H1 (cell line): ENCODE measurements at regions not wholly inside any gene's neighbourhood (a gene's known extent, or its start where the extent isn't known, plus 50 kb on each side); places are given as distances from the start of the nearest gene placed in this dataset.

Experiments used
- CHD1 ChIP-seq: IDR thresholded peaks from 2 replicates; pipeline ENCODE4 v1.6.1; 2012; ENCODE audit warnings: low read depth, low read length, improper control_type of control experiment
- EGR1 ChIP-seq: IDR thresholded peaks from 2 replicates; pipeline ENCODE4 v1.6.1; 2011; ENCODE audit warnings: low read depth, low read length, borderline replicate concordance
- FOSL1 ChIP-seq: IDR thresholded peaks from 2 replicates; pipeline ENCODE4 v1.6.1; 2011; ENCODE audit warnings: mild to moderate bottlenecking, low read depth, low read length, moderate library complexity; ENCODE audit not compliant: insufficient read depth
- HDAC6 ChIP-seq: IDR thresholded peaks from one replicate; pipeline ENCODE4 v1.7.1; 2012; ENCODE audit warnings: low read depth, mild to moderate bottlenecking, inconsistent platforms, low read length, moderate library complexity
- NANOG ChIP-seq: IDR thresholded peaks from 2 replicates; pipeline ENCODE4 v1.6.1; 2011; ENCODE audit warnings: low read length, low read depth, mild to moderate bottlenecking, inconsistent platforms; ENCODE audit not compliant: insufficient read depth, poor library complexity, severe bottlenecking
- TEAD4 ChIP-seq: IDR thresholded peaks from 2 replicates; pipeline ENCODE4 v1.6.1; 2012; ENCODE audit warnings: low read depth, low read length, inconsistent platforms, mixed read lengths
- TF ChIP-seq, protein P1 (sequence below): IDR thresholded peaks from 2 replicates; pipeline ENCODE4 v1.6.1; 2012; ENCODE audit warnings: inconsistent platforms
- TF ChIP-seq, protein P2 (sequence below): IDR thresholded peaks from 2 replicates; pipeline ENCODE4 v1.6.1; 2011; ENCODE audit warnings: low read depth, mild to moderate bottlenecking, low read length; ENCODE audit not compliant: insufficient read depth

GRCh38 chr7:130900471-130901076, 166.6 kb upstream of the KLF14 start (continued):
- TF ChIP-seq, protein P1, sequence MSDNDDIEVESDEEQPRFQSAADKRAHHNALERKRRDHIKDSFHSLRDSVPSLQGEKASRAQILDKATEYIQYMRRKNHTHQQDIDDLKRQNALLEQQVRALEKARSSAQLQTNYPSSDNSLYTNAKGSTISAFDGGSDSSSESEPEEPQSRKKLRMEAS: no peak
- TF ChIP-seq EGR1 (no peak), TEAD4 (no peak), FOSL1 (no peak), NANOG (no peak), CHD1 (no peak), HDAC6 (no peak)
- TF ChIP-seq, protein P2, sequence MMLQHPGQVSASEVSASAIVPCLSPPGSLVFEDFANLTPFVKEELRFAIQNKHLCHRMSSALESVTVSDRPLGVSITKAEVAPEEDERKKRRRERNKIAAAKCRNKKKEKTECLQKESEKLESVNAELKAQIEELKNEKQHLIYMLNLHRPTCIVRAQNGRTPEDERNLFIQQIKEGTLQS: no peak
